Mammary epithelial cell (primary cell): ENCODE measurements at regions not wholly inside any gene's neighbourhood (a gene's known extent, or its start where the extent isn't known, plus 50 kb on each side); places are given as distances from the start of the nearest gene placed in this dataset.

Source experiments
- CTCF ChIP-seq, 2 donors: IDR thresholded peaks in 1 of 2; conservative IDR thresholded peaks in 1 of 2; 2 replicates each; pipeline ENCODE4 v1.5.1; 2011 to 2012; ENCODE audit warnings: inconsistent platforms in 2 of 2, low read length in 2 of 2, mild to moderate bottlenecking in 2 of 2, control low read depth in 1 of 2, low read depth in 1 of 2; ENCODE audit not compliant: insufficient read depth in 1 of 2; ENCODE audit errors: extremely low read depth in 1 of 2
- EZH2 ChIP-seq: IDR thresholded peaks from 2 replicates; pipeline ENCODE4 v1.6.1; 2012; ENCODE audit warnings: low read length, inconsistent platforms, borderline replicate concordance

DNA sequence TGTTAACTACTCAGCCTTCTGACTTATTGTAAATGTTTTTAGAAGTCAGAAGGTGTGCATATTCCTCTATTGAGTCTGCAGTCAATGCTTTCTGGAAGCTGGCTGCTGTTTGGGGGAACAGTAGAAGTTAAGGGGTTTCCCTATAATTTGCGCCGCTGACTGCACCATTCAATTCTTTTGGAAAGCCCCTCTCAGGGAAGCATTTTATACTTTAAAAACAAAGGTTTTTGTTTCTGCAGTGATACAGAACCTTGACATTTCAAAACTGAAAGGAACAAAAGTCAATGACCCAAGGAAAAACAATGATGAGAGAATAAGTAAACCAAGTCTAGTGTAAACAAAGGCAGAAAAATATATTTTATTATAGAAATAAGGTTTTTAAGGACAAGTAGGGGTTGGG, 120.8 kb upstream of the TNFAIP3 start:
- TF ChIP-seq CTCF (conservative IDR thresholded peaks at IDR 0.05 in 1 of 2, IDR thresholded peaks at IDR 0.05 in 1 of 2; ENCODE audit: extremely low read depth in 1 of 2, insufficient read depth in 1 of 2, low read depth in 1 of 2, low read length in 2 of 2) (no peak), EZH2 (no peak)
